Heart left ventricle (tissue), 13 donors: ENCODE measurements at regions not wholly inside any gene's neighbourhood (a gene's known extent, or its start where the extent isn't known, plus 50 kb on each side); places are given as distances from the start of the nearest gene placed in this dataset.

Experiments
- CTCF ChIP-seq, 12 donors: fragments of 200-600 bp; sonication (generic) in 4 of 12; IDR thresholded peaks; one replicate each; pipeline versions ENCODE4 v1.5.0 to v1.8.0; 2018 to 2022; ENCODE audit warnings: antibody characterized with exemption in 12 of 12, mild to moderate bottlenecking in 5 of 12
- POLR2A ChIP-seq, 2 donors: fragments of 450-650 bp; IDR thresholded peaks; one replicate each; pipeline ENCODE4 v1.6.1; 2017; ENCODE audit warnings: antibody characterized with exemption in 2 of 2, mild to moderate bottlenecking in 2 of 2, moderate library complexity in 2 of 2
- donor health status: ischemic (EF 13 %, LVEDD 7.1; RV severe dilation, severe dysfunction).
- donor health status: DM: no; HTN: yes; CAD: no.
- donor health status: DM: no; HTN: no; CAD: no.
- donor health status: ischemic (EF 25% LVEDD 6.9; RV normal size, moderate dysfunction).
- donor health status: ischemic (EF 25% LVEDD 5.7; RV mildly dilated, moderate dysfunction).
- donor health status: ischemic (EF 35%, LVEDD 5.7; RV mildly dilated, moderate dysfunction).
- donor health status: nonischemic (EF 11% LVEDD 7.7; RV severe dilation, severe dysfunction).
- donor health status: DM: yes; HTN: yes; CAD: no.
- donor health status: PGD.
- donor health status: ischemic (EF 29% LVEDD 5.4; RV normal size, mild dysfunction).
- donor health status: nonischemic (EF 23%, LVEDD 6.1; RV moderate dilation, normal function).

- TF ChIP-seq CTCF (IDR thresholded peaks at IDR 0.05) (no peak), POLR2A (IDR thresholded peaks at IDR 0.05) (no peak)
Observed at GRCh38 chr10:78475437-78475836, 441.8 kb downstream of the RPS24 start.
